Caco-2 (cell line): ENCODE measurements at regions not wholly inside any gene's neighbourhood (a gene's known extent, or its start where the extent isn't known, plus 50 kb on each side); places are given as distances from the start of the nearest gene placed in this dataset.
A peak's percentile ranks its signal among the peaks of the same experiment; 100 is the strongest.

Experiments used
- BruUV-seq: library from RNA; stranded (reverse); fragments of 400-500 nt; replicated peaks from 2 replicates; lab custom pipeline; 2021; lab: Mats Ljungman, UMichigan
- CTCF ChIA-PET: fragments of 300-600 bp; sonication (Branson Sonifier 250); formaldehyde crosslinking; loops from one replicate; lab custom pipeline; 2022; ENCODE audit warnings: antibody characterized with exemption; lab: Charles Lee
- POLR2A ChIA-PET: fragments of 300-600 bp; sonication (Branson Sonifier 250); formaldehyde crosslinking; loops from one replicate; lab custom pipeline; 2022; ENCODE audit warnings: antibody characterized with exemption; lab: Charles Lee
- DNase-seq, 2 experiments: peaks; one replicate each; pipeline versions ENCODE4 v3.0.0 to v3.0.0-alpha.2; 2020 to 2022
- H3K27me3 ChIP-seq: replicated peaks from 2 replicates; pipeline ENCODE4 v1.6.0; 2011; ENCODE audit warnings: low read length; ENCODE audit not compliant: control insufficient read depth, insufficient read depth
- H3K36me3 ChIP-seq: 2 replicates; pipeline ENCODE4 v1.5.1; 2011; ENCODE audit warnings: low read length; ENCODE audit not compliant: control insufficient read depth, insufficient read depth
- H3K4me1 ChIP-seq: fragments of 250-450 bp; sonication (Bioruptor Pico); 2 replicates; pipeline ENCODE4 v1.5.1; 2020; ENCODE audit warnings: mild to moderate bottlenecking
- H3K4me3 ChIP-seq: 2 replicates; pipeline ENCODE4 v1.5.1; 2011; ENCODE audit warnings: low read depth, mild to moderate bottlenecking, control low read depth, low read length
- H3K9me3 ChIP-seq: fragments of 250-450 bp; sonication (Bioruptor Pico); 2 replicates; pipeline ENCODE4 v1.5.1; 2020; ENCODE audit warnings: mild to moderate bottlenecking, moderate library complexity
- H3K27ac Mint-ChIP-seq: one replicate; pipeline ENCODE4 v1.8.0; 2022; ENCODE audit warnings: mixed read lengths; ENCODE audit not compliant: unreplicated experiment
- H3K27me3 Mint-ChIP-seq: one replicate; pipeline ENCODE4 v1.8.0; 2022; ENCODE audit warnings: mixed read lengths; ENCODE audit not compliant: insufficient read depth, unreplicated experiment
- H3K36me3 Mint-ChIP-seq: one replicate; pipeline ENCODE4 v1.8.0; 2022; ENCODE audit warnings: mild to moderate bottlenecking, mixed read lengths; ENCODE audit not compliant: insufficient read depth, unreplicated experiment
- H3K4me1 Mint-ChIP-seq: one replicate; pipeline ENCODE4 v1.8.0; 2022; ENCODE audit warnings: low read depth, mixed read lengths; ENCODE audit not compliant: unreplicated experiment
- H3K4me3 Mint-ChIP-seq: one replicate; pipeline ENCODE4 v1.8.0; 2022; ENCODE audit warnings: mild to moderate bottlenecking, moderate library complexity, mixed read lengths; ENCODE audit not compliant: unreplicated experiment
- H3K9me3 Mint-ChIP-seq: one replicate; pipeline ENCODE4 v1.8.0; 2022; ENCODE audit warnings: mixed read lengths; ENCODE audit not compliant: unreplicated experiment
- intact Hi-C: fragments of 100-400 bp; cut with micrococcal nuclease; formaldehyde crosslinking; loops from one replicate; pipeline ENCODE4 v1.10.0; 2022; ENCODE audit not compliant: unreplicated experiment
- TF ChIP-seq, protein P1 (sequence below), 2 experiments: fragments of 200-600 bp in 1 of 2; IDR thresholded peaks; 1 replicate in 1 of 2; 2 replicates in 1 of 2; pipeline versions ENCODE4 v1.5.1 to v1.8.0; 2011 to 2022; ENCODE audit warnings: antibody characterized with exemption in 1 of 2, control low read depth in 1 of 2, inconsistent platforms in 1 of 2, low read depth in 1 of 2, low read length in 1 of 2, mild to moderate bottlenecking in 1 of 2, moderate library complexity in 1 of 2; ENCODE audit not compliant: insufficient read depth in 1 of 2, severe bottlenecking in 1 of 2, unreplicated experiment in 1 of 2

GRCh38 chr2:103959174-103960128 lies 894.5 kb upstream of the POU3F3 start:
- BruUV-seq = no TSS peak
- DNase-seq = peak; percentile 50 to 59
- CTCF ChIA-PET = interaction anchor here (1.0 kb wide), 1 partner anchor 889 kb away, joined by 3 read pairs; no protein-coding TSS in a partner anchor
- Histone ChIP-seq H3K36me3 (no peaks in the 10 kb centered on the region), H3K4me3 (no peak overlapping the region), H3K9me3 (no peaks in the 10 kb centered on the region), H3K27me3 (no peaks in the 10 kb centered on the region), H3K4me1 (no peaks in the 10 kb centered on the region)
- TF ChIP-seq, protein P1, sequence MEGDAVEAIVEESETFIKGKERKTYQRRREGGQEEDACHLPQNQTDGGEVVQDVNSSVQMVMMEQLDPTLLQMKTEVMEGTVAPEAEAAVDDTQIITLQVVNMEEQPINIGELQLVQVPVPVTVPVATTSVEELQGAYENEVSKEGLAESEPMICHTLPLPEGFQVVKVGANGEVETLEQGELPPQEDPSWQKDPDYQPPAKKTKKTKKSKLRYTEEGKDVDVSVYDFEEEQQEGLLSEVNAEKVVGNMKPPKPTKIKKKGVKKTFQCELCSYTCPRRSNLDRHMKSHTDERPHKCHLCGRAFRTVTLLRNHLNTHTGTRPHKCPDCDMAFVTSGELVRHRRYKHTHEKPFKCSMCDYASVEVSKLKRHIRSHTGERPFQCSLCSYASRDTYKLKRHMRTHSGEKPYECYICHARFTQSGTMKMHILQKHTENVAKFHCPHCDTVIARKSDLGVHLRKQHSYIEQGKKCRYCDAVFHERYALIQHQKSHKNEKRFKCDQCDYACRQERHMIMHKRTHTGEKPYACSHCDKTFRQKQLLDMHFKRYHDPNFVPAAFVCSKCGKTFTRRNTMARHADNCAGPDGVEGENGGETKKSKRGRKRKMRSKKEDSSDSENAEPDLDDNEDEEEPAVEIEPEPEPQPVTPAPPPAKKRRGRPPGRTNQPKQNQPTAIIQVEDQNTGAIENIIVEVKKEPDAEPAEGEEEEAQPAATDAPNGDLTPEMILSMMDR (IDR thresholded peaks at IDR 0.05; ENCODE audit: insufficient read depth in 1 of 2, low read depth in 1 of 2, low read length in 1 of 2, severe bottlenecking in 1 of 2, unreplicated experiment in 1 of 2) = peak; percentile 71 to 87
- no peak overlapping the region for H3K4me3 Mint-ChIP-seq
- H3K9me3 Mint-ChIP-seq = no peaks in the 10 kb centered on the region
- intact Hi-C loops = loop anchor here (1.0 to 5.0 kb wide), 3 partner anchors 453 to 913 kb away; no protein-coding TSS in a partner anchor
- H3K27me3 Mint-ChIP-seq = peaks cover 11% of the 10 kb centered on the region
- H3K4me1 Mint-ChIP-seq = no peaks in the 10 kb centered on the region
- POLR2A ChIA-PET = no interaction called here
- H3K27ac Mint-ChIP-seq = no peak overlapping the region
- no peaks in the 10 kb centered on the region for H3K36me3 Mint-ChIP-seq

DNA sequence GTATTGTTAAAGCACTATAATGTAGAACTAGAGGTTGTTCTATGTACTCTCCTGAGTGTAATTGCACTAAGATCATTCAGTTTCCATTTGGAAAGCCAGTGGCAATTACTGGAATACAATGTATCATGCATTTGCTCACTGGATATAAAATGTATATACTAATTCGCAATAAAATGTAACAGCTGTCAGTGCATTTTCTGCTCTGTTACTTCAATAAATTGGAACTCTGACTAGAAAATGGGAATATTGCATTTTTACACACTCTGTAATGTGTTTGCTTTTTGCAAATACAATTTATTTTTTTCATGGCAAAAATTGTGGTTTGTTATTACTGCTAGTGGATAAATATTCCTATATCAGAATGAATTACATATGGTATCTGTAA lies 893.8 kb upstream of the POU3F3 start:
- Histone ChIP-seq H3K27me3 (no peaks in the 10 kb centered on the region), H3K4me3 (no peak overlapping the region), H3K36me3 (no peaks in the 10 kb centered on the region), H3K4me1 (no peaks in the 10 kb centered on the region), H3K9me3 (no peaks in the 10 kb centered on the region)
- POLR2A ChIA-PET = no interaction called here
- no peak for DNase-seq
- CTCF ChIA-PET = no interaction called here
- TF ChIP-seq, protein P1 (IDR thresholded peaks at IDR 0.05; ENCODE audit: insufficient read depth in 1 of 2, low read depth in 1 of 2, low read length in 1 of 2, severe bottlenecking in 1 of 2, unreplicated experiment in 1 of 2) = no peak
- BruUV-seq = no TSS peak
- Mint-ChIP-seq H3K4me1 (no peaks in the 10 kb centered on the region), H3K9me3 (no peaks in the 10 kb centered on the region), H3K36me3 (no peaks in the 10 kb centered on the region), H3K27me3 (peaks cover 11% of the 10 kb centered on the region), H3K27ac (no peak overlapping the region), H3K4me3 (no peak overlapping the region)
- intact Hi-C loops = no loop called here

GRCh38 chr2:103960951-103961350 lies 893.0 kb upstream of the POU3F3 start:
- CTCF ChIA-PET = no interaction called here

More at GRCh38 chr2:103960951-103961350, 893.0 kb upstream of the POU3F3 start:
- TF ChIP-seq, protein P1 (IDR thresholded peaks at IDR 0.05; ENCODE audit: insufficient read depth in 1 of 2, low read depth in 1 of 2, low read length in 1 of 2, severe bottlenecking in 1 of 2, unreplicated experiment in 1 of 2) = no peak
- H3K4me3 Mint-ChIP-seq = no peak overlapping the region
- intact Hi-C loops = no loop called here
- no peak overlapping the region for H3K27ac Mint-ChIP-seq
- no peaks in the 10 kb centered on the region for H3K27me3 ChIP-seq
- BruUV-seq = no TSS peak
- no peak overlapping the region for H3K4me3 ChIP-seq
- H3K27me3 Mint-ChIP-seq = peaks cover 11% of the 10 kb centered on the region
- no peaks in the 10 kb centered on the region for H3K4me1 ChIP-seq
- H3K9me3 Mint-ChIP-seq = peaks cover 7% of the 10 kb centered on the region
- no peaks in the 10 kb centered on the region for H3K36me3 Mint-ChIP-seq
- no peaks in the 10 kb centered on the region for H3K36me3 ChIP-seq
- POLR2A ChIA-PET = no interaction called here
- no peaks in the 10 kb centered on the region for H3K9me3 ChIP-seq
- DNase-seq = no peak
- no peaks in the 10 kb centered on the region for H3K4me1 Mint-ChIP-seq
